Astrocyte of the hippocampus (primary cell): ENCODE measurements at regions not wholly inside any gene's neighbourhood (a gene's known extent, or its start where the extent isn't known, plus 50 kb on each side); places are given as distances from the start of the nearest gene placed in this dataset.

Experiments used
- DNase-seq: peaks from one replicate; pipeline ENCODE4 v3.0.0; 2011; ENCODE audit warnings: low read depth, low spot score

DNA sequence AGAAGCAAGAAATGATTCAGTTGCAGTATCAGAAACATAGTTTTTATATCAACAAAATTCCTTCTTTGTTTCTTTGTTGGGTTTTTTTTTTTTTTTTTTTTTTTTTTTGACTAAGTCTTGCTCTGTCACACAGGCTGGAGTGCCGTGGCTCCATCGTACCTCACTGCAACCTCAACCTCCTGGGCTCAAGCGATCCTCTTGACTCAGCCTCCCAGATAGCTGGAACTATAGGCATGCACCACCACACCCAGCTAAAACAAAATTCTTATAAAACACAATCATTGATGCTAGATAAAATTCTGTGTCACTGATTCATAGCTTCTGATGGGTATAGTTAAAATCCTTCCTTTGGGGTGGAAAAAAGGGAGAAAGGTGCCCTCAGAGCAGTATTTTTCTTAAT, 110.3 kb upstream of the TNFAIP3 start:
- DNase-seq = no peak

DNA sequence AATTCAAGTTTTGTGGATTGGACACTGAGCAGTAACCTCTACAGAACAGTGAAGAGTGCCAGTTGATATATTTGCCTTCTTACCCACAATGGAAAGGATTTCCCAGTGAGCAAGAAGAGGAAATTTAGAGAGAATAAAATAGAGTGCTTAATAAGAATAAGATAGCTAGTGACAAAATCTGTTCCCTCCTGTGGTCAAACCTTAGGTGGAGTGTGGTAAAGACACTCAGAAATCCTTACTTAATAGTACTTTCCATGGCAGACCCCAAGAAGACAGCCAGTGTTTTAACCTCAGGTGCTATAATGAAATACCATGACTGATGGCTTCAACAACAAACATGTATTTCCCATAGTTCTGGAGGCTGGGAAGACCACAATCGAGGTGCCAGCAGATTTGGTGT, 108.4 kb upstream of the TNFAIP3 start:
- no peak for DNase-seq

DNA sequence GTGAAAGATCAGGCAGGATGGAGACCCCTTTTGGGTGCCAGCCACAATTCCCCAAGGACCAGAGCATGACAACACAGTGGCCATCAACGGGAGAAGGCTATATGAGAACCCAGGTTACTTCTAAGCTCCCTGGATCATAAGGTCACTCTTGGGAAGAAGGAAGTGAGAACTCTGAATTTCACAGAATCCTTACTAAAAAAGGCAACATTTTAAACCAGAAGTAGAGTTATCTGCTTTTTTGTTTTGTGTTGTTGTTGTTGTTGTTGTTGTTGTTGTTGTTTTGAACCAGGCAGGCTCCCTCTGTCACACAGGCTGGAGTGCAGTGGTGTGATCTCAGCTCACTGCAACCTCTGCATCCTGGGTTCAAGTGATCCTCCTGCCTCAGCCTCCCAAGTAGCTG, 107.4 kb upstream of the TNFAIP3 start:
- DNase-seq = no peak

DNA sequence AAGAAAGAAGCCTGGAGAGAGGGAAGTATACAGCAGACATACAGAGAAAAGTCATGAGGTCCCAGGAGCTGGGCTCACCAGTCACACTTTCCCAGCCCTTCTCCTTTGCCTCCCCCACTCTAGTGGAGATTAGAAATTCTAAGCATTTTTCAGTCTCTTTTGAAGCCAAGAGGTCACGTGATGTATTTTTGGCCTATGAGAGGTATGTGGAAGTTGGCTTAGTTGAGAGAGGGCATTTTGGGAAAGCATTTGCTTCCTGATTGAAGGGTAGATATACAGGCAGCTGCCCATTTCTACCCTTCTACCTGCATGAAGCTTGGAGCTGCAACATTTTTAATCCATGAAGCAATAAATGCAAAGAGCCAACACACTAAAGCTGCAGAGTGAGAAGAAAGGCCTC, 106.0 kb upstream of the TNFAIP3 start:
- no peak for DNase-seq

DNA sequence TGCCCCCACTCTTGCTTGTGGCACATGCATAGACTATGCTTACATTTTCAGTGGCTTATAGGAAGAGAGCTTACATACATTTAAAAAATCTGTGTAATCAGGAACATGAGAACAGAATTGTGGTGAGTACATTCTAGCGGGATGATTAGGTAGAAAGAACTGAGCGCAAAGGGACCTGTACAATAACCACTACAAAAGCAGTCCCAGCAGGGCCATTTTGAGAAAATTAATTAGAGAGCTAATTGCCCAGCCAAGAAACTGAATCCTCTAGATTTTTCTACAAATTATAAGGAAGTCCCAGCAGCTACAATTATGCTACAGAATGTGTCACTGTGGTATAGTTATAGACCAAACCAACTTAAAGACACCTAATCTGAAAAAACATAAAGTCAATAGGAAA, 105.6 kb upstream of the TNFAIP3 start:
- no peak for DNase-seq

DNA sequence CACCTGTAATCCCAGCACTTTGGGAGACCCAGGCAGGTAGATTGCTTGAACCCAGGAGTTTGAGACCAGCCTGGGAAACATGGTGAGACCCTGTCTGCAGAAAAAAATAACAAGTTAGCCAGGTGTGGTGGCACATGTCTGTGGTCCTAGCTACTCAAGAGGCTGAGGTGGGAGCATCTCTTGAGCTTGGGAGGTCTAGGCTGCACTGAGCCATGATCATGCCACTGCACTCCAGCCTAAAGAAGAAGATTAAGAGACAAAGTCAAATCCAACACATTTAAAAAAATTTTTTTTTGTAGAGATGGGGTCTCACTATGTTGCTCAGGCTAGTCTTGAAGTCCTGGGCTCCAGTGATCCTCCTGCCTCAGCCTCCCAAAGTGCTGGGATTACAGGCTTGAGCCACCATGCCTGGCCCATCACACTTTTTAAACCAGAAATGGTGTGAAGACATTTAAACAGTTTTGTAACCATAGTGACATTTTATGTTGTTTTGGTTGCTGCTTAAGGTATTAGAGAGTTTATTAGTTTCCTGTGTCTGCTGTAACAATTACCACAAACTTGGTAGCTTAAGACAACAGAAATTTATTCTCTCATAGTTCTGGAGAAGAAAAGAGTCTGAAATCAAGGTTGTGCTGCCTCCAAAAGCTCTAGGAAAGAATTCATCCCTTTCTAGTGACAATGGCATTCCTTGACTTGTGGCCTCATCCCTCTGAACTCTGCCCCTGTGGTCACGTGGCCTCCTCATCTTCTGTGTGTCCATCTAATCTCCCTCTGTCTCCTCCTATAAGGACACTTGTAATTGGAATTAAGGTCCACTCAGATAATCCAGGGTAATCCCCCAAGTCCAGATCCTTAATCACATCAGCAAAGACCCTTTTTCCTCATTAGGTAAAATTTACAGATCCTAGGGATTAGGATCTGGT, 104.6 kb upstream of the TNFAIP3 start:
- DNase-seq = no peak

DNA sequence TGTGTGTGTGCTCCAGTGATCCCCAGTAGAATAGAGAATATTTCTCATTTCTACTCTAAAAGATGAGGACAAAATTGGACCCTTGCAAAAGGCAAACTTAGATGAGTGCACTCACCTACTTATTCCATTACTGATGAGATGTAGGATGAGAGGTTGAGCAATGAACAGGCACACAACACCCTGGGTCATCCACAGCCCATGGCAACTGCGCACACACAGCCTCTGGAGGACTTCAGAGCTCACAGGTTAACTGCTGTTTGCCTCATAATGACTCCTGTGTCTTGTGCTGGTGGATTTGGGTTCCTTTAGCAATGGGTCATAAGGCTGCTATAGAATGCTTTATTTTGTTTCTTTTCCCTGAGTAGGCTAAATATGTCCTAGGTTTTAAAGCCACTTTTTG, 103.6 kb upstream of the TNFAIP3 start:
- DNase-seq = no peak

DNA sequence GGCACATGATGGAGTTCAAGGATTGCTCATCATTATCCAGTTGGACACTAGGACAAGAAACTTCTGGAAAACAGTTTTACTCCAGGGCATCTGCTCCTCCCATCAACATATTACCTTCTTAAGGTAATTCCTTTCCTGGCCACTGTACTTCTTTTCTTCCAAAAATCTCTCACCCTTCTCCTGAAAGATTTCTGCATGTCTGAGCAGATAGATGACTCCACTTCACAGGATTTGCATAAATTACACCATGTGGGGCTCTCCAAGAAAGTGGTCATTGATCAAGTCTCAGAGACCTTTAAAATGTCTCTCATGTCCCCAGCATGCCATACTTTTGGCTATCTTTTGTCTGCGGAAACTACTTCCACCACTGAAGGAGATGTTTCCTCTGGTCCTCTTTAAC, 103.2 kb upstream of the TNFAIP3 start:
- no peak for DNase-seq

DNA sequence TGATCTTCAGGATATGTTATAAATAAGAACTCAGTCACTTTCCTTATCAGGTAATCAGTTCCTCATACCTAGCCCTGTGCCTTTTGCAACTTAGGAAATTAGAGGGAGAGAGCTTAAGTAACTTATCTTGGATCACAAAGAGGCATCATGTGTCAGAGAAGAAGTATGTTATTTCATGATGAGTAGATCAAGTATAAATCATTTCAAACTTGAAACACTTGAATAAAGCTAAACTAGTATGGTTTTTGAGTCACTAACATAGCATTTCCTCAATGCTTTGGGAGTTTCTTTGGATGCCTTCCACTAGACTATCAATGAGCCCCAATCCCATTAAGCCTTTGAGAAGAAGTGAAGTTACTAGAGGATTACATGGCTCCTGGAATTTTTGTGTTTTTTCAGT, 102.6 kb upstream of the TNFAIP3 start:
- peak; percentile 60 for DNase-seq

DNA sequence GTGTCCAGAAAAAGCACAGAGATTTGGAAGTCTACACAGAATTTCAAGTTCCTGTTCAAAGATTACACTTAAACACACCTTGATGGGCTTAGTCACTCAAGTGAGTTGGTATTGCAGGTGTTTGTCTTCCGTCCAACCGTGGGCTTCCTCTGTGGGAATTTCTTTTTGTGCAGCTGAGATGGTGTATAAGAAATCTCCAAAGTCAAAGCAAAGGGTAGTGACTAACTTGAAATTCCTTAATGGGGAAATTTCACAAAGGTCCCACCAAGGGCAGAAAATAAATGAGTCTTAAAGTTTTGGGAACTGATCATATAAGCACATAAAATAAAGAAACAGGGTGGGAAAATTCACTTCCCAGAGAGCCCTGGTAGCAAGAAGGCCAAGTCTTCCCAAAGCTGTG, 102.0 kb upstream of the TNFAIP3 start:
- no peak for DNase-seq

DNA sequence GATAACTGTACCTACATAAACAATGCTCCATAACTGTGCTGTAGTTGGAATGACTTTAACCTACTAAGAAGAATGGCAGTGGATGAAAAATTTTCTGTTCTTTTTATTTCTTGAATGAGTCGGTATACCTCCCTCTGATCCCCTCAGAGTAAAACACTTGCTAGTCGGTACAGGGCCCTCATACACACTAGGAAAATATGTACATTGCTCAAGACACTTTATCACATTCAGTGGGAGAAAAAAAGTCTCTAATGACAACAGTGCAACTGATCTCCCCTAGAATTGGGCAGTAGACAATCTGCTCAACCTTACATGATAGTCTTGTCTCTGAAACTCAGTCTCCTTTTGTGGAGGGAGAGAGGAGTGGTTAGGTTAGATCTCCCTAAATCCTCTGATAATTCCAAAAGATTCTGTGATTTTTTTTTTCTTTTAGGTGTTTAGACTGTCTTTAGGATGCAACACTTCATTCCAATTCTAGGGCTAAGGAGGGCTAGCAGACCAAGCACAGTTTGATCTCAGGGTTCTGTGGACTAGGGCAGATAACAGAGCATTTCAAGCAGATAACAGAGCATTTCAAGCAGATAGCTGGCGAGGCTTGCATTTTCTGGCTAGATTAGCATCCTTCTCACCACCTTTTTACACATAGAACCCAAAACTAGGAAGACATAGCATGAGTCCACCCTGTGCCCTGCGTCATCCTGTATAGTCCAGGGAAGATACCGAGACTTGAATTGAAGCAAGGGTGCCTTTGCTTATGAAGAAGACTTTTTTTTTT, 100.3 kb upstream of the TNFAIP3 start:
- no peak for DNase-seq

DNA sequence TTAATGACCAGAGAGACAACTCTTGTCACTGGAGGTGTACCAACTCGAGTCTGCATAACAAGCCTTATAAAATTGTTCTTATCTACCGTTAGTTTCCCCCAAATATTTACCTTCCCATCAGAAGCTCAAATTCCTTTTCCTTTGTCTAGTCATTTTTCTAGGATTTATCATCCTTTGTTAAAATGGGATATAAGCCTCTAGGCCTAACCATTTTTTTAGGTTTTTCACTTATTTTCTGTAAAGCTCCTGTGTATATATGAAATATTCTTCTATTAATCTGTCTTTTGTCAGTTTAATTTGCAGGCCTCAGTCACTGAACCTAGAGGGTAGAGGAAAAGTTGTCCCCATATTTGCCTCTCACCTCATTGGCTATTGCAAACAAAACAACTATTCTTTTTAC, 99.6 kb upstream of the TNFAIP3 start:
- DNase-seq = no peak

DNA sequence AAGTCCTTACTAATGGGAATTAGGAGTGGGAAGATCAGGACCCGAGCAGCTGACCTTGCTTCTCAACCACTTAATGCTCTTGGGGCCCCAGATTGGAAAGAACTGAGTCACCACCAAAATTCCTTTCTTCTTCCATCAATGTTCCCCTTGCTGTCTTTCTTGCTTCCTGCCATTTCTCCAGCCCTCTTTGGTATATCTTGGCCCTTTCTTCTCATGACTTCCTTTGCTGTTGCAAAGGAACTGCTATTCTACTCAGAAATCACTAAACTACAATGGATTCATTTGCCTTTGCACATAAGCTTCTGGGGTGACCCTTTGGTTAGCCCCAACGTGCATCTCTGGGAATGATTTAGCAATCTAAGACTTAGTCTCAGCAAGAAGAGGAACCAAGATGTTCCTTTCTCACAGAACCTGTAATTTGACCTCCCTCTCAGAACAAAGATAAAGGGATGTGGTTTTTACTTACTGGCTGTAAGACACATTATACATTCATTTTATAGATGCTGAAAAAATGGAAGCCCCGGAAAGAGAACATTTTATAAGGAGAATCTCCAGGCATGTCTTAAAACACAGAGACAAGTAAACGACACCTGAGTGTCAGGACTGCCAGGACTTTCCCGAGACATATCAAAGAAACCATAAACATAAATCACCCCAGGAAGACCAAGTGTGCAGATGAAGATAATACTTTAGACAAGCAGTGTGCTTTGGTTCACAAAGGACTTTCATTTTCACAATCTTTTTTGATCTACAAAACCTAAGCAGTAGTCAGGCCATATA, 99.0 kb upstream of the TNFAIP3 start:
- DNase-seq = no peak

DNA sequence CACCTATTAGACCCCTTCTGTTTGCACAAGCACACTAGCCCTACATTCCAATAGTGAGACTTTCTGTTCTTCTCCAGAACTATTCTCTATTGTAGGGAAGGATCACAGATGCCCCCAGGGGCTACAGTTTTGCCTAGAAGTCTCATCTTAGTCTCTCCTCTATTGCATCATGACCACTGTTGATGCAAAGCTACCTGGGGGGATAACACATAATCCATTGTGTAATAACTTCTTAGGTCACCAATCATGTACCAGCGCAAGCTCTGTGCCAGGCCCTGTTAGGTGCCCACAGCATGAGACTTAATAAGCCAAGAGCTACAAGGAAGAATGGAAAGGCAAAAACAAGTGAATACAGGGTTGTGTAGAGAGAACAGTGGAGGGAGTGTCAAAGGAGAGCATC, 98.1 kb upstream of the TNFAIP3 start:
- DNase-seq = no peak

DNA sequence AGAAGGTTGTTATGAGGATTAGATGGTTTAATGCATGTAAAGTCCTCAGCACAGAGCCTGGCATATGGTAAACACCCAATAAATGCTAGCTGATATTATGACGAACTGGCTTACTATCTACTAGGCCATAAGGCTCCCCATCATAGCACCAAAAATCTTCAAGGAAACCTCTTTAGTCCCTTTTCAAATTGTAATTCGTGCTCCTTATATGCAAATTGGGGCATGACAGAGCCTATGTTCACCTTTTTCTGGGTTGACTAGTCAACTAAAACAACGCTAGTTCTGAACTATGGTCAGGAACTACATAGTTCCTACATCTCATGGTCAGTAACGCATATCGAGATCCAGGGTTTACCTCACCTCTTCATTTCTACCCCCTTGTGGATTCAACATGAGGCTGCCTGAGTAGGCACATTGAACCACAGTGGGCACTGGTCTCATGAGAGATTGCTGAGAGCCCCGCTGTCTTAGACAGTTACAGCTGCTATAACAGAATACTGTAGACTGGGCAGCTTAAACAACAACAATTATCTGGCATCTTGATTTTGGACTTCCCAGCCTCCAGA, 97.2 kb upstream of the TNFAIP3 start:
- DNase-seq = no peak

DNA sequence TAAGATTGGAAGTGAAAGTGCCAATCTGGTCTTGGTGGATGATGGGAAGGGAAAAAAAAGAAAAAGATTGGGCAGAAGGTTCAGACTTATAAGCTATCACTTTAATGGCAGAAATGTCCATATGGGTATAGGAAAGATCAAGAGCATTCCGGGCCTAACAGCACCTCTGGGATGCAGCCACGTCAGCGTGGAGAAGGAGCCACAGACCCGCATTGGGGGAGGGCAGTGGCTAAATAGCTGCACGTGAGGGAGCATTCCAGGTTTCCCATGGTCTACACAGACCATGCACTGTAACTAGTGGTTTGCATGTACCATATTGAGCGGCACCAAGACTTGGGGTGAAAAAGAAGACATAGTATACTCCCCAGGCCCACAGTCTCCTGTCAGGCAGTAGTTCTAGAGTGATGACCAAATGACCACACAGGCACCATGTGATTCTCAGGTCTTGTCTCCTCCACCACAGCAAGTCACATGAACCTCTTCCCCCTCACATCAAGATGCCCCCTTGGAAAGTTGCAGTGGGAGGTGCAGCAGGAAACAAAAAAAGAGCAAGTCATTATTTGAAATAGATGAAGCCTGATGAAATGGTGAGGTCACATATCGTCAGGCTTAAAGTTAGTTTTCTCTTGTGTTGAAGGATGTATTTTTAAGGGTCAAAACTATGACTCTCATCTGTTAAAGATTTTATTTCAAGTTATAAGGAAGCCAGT, 94.4 kb upstream of the TNFAIP3 start:
- DNase-seq = no peak

DNA sequence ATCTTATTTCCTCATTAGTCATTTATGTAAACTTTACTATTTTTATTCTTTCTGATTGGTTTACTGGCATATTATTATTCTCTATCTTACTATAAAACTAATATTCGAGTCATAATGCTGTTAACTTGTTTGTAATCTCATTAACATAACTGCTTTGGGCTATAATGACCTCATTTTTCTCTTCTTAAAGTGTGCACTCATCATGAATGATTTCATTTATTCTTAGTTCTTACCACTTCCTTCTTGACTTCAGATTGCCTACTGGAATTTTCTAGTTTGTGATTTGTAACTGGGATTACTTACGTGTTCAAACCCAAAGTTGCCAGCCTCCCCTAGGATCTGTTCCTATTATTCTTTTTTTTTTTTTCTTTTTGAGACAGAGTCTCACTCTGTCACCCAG, 91.8 kb upstream of the TNFAIP3 start:
- no peak for DNase-seq

DNA sequence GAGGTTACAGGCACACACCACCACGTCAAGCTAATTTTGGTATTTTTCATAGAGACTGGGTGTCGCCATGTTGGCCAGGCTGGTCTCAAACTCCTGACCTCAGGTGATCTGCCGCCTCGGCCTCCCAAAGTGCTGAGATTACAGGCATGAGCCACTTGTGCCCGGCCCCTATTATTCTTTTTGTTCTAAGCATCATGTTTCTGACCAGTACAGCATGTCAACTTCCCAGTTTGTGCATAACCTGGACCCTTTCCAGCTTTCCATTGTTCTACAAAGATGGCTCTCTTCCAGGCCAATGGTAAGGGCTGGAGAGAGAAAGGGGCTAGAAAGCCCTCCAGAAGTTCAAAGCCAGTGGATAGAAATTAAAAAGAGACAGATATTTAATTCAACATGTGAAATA, 91.3 kb upstream of the TNFAIP3 start:
- DNase-seq = peak; percentile 32

DNA sequence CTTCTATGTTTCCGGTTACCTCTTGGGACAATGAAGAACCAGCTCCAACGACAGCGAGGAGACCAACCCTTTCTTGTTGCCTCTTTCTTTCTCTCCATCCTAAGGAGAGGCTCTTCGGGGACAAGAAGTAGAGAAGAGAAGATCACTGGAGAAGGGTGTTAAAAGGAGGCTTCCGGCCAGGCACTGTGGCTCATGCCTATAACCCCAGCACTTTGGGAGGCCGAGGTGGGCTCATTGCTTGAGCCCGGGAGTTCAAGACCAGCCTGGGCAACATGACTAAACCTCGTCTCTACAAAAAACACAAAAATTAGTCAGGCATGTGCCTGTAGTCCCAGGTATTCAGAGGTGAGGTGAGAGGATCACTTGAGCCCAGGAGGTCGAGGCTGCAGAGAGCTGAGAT, 90.8 kb upstream of the TNFAIP3 start:
- no peak for DNase-seq

DNA sequence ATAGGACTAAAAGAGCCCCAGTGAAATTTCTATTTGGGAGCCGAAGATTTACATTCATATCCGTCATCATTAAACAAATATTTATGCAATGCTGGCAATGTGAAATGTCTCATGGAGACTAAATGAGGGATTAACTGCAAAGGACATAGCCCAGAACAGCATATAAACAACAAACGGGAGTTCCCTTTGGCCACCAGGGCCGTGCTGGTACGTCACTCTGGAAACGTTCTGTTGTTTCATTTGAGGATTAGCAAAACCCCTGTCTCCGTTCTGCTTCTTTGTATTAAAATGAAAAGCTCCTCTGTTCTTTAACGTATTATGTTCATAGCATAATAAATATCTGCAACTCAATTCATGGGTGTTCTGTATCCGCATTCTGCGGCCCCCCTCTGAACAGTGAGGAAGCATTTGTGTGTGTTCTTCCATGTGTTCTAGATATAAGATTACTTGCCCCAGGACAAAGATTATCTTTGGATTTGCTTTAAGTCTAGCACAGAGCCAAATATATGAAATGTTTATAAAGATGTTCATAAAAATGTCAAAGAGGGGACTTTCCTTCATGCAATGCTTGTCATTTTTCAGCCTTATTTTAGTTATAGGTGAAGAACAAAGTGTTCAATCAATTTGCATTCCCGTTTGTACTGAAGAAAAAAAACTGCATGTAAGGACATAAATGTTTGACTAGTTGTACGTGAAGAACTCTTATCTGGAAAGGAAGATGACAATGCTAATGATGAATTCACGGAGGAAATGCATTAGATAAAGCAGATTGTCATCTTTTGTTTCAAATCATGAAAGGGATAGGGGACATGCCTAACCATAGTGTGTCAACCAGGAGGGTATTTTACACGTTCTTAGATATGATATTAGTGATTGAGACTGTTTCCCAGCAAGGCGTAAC, 90.0 kb upstream of the TNFAIP3 start:
- DNase-seq = peak; percentile 22
